Panc1 (cell line): ENCODE measurements at regions not wholly inside any gene's neighbourhood (a gene's known extent, or its start where the extent isn't known, plus 50 kb on each side); places are given as distances from the start of the nearest gene placed in this dataset.

ENCODE experiments used
- ATAC-seq: fragments of 200-7000 bp; cut with Tn5 transposase; 2 replicates; pipeline ENCODE4 v1.9.1; 2020; ENCODE audit warnings: mild to moderate bottlenecking, moderate library complexity
- BruUV-seq: library from RNA; stranded (reverse); fragments of 400-500 nt; replicated peaks from 2 replicates; lab custom pipeline; 2021; lab: Mats Ljungman, UMichigan
- CTCF ChIA-PET: fragments of 300-600 bp; sonication (Branson Sonifier 250); formaldehyde crosslinking; loops from one replicate; lab custom pipeline; 2022; ENCODE audit warnings: antibody characterized with exemption; lab: Charles Lee
- POLR2A ChIA-PET: fragments of 300-600 bp; sonication (Branson Sonifier 250); formaldehyde crosslinking; loops from one replicate; lab custom pipeline; 2022; ENCODE audit warnings: antibody characterized with exemption; lab: Charles Lee
- DNase-seq: peaks from one replicate; pipeline ENCODE4 v3.0.0-alpha.2; 2010; ENCODE audit warnings: low read depth, low spot score
- H3K27ac ChIP-seq: 2 replicates; pipeline ENCODE4 v1.5.1; 2011; ENCODE audit warnings: mild to moderate bottlenecking, low read length, inconsistent platforms
- H3K27me3 ChIP-seq: fragments of 200-500 bp; sonication (Bioruptor generic); 2 replicates; pipeline ENCODE4 v1.6.0; 2014; ENCODE audit warnings: low read length, inconsistent platforms; ENCODE audit not compliant: control insufficient read depth, insufficient read depth
- H3K36me3 ChIP-seq: fragments of 200-500 bp; sonication (Bioruptor generic); 2 replicates; pipeline ENCODE4 v1.5.1; 2014; ENCODE audit warnings: inconsistent platforms, mild to moderate bottlenecking, low read length, moderate library complexity; ENCODE audit not compliant: control insufficient read depth, insufficient read depth
- H3K4me1 ChIP-seq: 2 replicates; pipeline ENCODE4 v1.5.1; 2011; ENCODE audit warnings: inconsistent platforms, mild to moderate bottlenecking, low read length, moderate library complexity; ENCODE audit not compliant: control insufficient read depth, insufficient read depth
- H3K4me3 ChIP-seq, 2 experiments: 2 replicates each; pipeline ENCODE4 v1.5.1; 2011 to 2012; ENCODE audit warnings: low read depth in 2 of 2, low read length in 2 of 2, mild to moderate bottlenecking in 2 of 2, inconsistent platforms in 1 of 2, moderate library complexity in 1 of 2
- H3K9me3 ChIP-seq: fragments of 200-500 bp; sonication (Bioruptor generic); 2 replicates; pipeline ENCODE4 v1.5.1; 2014; ENCODE audit warnings: low read depth, mild to moderate bottlenecking, inconsistent platforms, low read length, moderate library complexity; ENCODE audit not compliant: control insufficient read depth, insufficient read depth
- POLR2AphosphoS5 ChIP-seq: IDR thresholded peaks from 2 replicates; pipeline ENCODE4 v1.6.1; 2012; ENCODE audit warnings: mild to moderate bottlenecking, low read depth, low read length, moderate library complexity
- SIN3A ChIP-seq: IDR thresholded peaks from 2 replicates; pipeline ENCODE4 v1.6.1; 2012; ENCODE audit warnings: low read depth, mild to moderate bottlenecking, low read length, moderate library complexity, borderline replicate concordance; ENCODE audit not compliant: insufficient read depth
- TCF7L2 ChIP-seq: IDR thresholded peaks from 2 replicates; pipeline ENCODE4 v1.6.1; 2011; ENCODE audit warnings: mild to moderate bottlenecking, low read depth, low read length, inconsistent platforms
- in situ Hi-C: cut with HindIII; loops from 2 replicates; pipeline ENCODE4 v1.10.0; 2016; ENCODE audit warnings: low sequenced_read_pairs, low pct_unique_long_range_greater_than_20kb
- intact Hi-C: fragments of 100-400 bp; cut with micrococcal nuclease; formaldehyde crosslinking; loops from one replicate; pipeline ENCODE4 v1.10.0; 2022; ENCODE audit not compliant: unreplicated experiment
- TF ChIP-seq, protein P1 (sequence below), 2 experiments: IDR thresholded peaks; 2 replicates each; pipeline ENCODE4 v1.6.1; 2011 to 2012; ENCODE audit warnings: low read depth in 2 of 2, control low read depth in 1 of 2, low read length in 1 of 2, mild to moderate bottlenecking in 1 of 2, moderate library complexity in 1 of 2; ENCODE audit not compliant: insufficient read depth in 1 of 2
- TF ChIP-seq, protein P2 (sequence below): fragments of 450-650 bp; IDR thresholded peaks from 2 replicates; pipeline ENCODE4 v1.5.1; 2017; ENCODE audit warnings: mild to moderate bottlenecking

DNA sequence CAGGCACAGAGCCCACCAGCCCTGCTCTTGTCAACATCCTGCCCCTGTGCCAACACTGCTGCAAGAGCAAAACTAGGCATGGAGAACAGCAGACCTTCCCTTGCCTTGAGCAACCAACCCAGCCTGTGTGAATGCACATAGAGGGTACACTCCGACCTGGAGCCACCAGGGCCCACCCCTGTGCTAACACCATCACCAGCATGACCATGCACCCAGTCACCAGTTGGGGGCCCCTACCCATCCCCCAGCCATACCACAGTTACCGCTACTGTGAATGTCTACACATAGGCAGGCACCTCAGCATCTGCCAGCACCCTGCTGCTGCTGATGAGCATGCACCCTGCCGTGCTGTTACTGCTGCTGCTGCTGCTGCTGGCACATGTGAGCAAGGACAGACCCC, 301.9 kb upstream of the ST6GAL2 start:
- in situ Hi-C loops = no loop called here

DNA sequence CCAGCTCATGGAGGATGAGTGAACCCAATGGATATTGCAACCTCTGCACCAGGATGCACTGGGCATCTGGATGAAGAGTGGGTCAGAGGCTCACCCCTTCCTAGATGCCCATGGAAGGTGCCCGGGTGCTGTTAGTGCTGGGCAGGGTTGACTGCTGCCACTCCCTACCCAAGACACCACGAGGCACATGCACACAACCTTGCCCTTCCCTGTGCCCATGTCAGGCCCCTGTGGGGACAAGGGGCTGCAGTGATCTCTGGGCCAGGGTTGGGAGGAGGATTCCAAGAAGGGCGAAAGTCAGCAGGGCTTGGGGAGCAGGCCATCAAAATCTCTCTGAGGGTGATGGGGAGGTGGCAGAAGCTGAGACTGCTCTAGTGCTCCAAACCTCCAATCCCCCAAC, 309.7 kb upstream of the ST6GAL2 start:
- no peak for TF ChIP-seq SIN3A
- TF ChIP-seq, protein P1, sequence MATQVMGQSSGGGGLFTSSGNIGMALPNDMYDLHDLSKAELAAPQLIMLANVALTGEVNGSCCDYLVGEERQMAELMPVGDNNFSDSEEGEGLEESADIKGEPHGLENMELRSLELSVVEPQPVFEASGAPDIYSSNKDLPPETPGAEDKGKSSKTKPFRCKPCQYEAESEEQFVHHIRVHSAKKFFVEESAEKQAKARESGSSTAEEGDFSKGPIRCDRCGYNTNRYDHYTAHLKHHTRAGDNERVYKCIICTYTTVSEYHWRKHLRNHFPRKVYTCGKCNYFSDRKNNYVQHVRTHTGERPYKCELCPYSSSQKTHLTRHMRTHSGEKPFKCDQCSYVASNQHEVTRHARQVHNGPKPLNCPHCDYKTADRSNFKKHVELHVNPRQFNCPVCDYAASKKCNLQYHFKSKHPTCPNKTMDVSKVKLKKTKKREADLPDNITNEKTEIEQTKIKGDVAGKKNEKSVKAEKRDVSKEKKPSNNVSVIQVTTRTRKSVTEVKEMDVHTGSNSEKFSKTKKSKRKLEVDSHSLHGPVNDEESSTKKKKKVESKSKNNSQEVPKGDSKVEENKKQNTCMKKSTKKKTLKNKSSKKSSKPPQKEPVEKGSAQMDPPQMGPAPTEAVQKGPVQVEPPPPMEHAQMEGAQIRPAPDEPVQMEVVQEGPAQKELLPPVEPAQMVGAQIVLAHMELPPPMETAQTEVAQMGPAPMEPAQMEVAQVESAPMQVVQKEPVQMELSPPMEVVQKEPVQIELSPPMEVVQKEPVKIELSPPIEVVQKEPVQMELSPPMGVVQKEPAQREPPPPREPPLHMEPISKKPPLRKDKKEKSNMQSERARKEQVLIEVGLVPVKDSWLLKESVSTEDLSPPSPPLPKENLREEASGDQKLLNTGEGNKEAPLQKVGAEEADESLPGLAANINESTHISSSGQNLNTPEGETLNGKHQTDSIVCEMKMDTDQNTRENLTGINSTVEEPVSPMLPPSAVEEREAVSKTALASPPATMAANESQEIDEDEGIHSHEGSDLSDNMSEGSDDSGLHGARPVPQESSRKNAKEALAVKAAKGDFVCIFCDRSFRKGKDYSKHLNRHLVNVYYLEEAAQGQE (IDR thresholded peaks at IDR 0.05; ENCODE audit: insufficient read depth in 1 of 2, low read depth in 2 of 2, low read length in 1 of 2) = no peak
- H3K27ac ChIP-seq = no peak overlapping the region
- H3K4me1 ChIP-seq = no peaks in the 10 kb centered on the region
- in situ Hi-C loops = no loop called here
- ChIA-PET CTCF (no interaction called here), POLR2A (no interaction called here)
- intact Hi-C loops = no loop called here
- BruUV-seq = no TSS peak
- DNase-seq (no peak), ATAC-seq (no peak)
- no peak overlapping the region for H3K4me3 ChIP-seq
- H3K27me3 ChIP-seq = no peaks in the 10 kb centered on the region
- H3K36me3 ChIP-seq = no peaks in the 10 kb centered on the region
- H3K9me3 ChIP-seq = no peaks in the 10 kb centered on the region

More for the DNA sequence above, 301.9 kb upstream of the ST6GAL2 start:
- Histone ChIP-seq H3K27ac (no peak overlapping the region), H3K36me3 (no peaks in the 10 kb centered on the region), H3K4me1 (no peaks in the 10 kb centered on the region), H3K4me3 (no peak overlapping the region), H3K9me3 (no peaks in the 10 kb centered on the region), H3K27me3 (no peaks in the 10 kb centered on the region)
- ATAC-seq (no peak), DNase-seq (no peak)
- intact Hi-C loops = no loop called here
- BruUV-seq = no TSS peak
- ChIA-PET CTCF (no interaction called here), POLR2A (no interaction called here)
- TF ChIP-seq, protein P2, sequence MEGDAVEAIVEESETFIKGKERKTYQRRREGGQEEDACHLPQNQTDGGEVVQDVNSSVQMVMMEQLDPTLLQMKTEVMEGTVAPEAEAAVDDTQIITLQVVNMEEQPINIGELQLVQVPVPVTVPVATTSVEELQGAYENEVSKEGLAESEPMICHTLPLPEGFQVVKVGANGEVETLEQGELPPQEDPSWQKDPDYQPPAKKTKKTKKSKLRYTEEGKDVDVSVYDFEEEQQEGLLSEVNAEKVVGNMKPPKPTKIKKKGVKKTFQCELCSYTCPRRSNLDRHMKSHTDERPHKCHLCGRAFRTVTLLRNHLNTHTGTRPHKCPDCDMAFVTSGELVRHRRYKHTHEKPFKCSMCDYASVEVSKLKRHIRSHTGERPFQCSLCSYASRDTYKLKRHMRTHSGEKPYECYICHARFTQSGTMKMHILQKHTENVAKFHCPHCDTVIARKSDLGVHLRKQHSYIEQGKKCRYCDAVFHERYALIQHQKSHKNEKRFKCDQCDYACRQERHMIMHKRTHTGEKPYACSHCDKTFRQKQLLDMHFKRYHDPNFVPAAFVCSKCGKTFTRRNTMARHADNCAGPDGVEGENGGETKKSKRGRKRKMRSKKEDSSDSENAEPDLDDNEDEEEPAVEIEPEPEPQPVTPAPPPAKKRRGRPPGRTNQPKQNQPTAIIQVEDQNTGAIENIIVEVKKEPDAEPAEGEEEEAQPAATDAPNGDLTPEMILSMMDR = no peak
- TF ChIP-seq, protein P1 (IDR thresholded peaks at IDR 0.05; ENCODE audit: insufficient read depth in 1 of 2, low read depth in 2 of 2, low read length in 1 of 2) = no peak
- TF ChIP-seq POLR2AphosphoS5 (no peak), TCF7L2 (no peak), SIN3A (no peak)
